ENCODE measurements at regions not wholly inside any gene's neighbourhood (a gene's known extent, or its start where the extent isn't known, plus 50 kb on each side); places are given as distances from the start of the nearest gene placed in this dataset.

GRCh38 chr1:200353232-200353631, 56.6 kb downstream of the ZNF281 start:
- TF ChIP-seq POLR2A (IDR thresholded peaks at IDR 0.05; ENCODE audit: insufficient read depth in 1 of 2, low read depth in 2 of 2, low read length in 2 of 2) (no peak), YEATS4 (CRISPR knock-in tag; IDR thresholded peaks at IDR 0.05; ENCODE audit: borderline replicate concordance) (no peak), MED8 (CRISPR knock-in tag; IDR thresholded peaks at IDR 0.05; ENCODE audit: insufficient replicate concordance) (no peak), EP300 (IDR thresholded peaks at IDR 0.05; ENCODE audit: low read depth in 2 of 2, low read length in 2 of 2) (no peak), EP300 (CRISPR knock-in tag; IDR thresholded peaks at IDR 0.05; ENCODE audit: borderline replicate concordance) (no peak), ZNF10 (CRISPR knock-in tag; IDR thresholded peaks at IDR 0.05; ENCODE audit: borderline replicate concordance, low read depth) (no peak), CEBPB (IDR thresholded peaks at IDR 0.05; ENCODE audit: borderline replicate concordance, low read depth, low read length) (no peak), AKAP8 (CRISPR knock-in tag; IDR thresholded peaks at IDR 0.05) (no peak)

Data from HepG2 (cell line).